GM12891 (cell line): ENCODE measurements at regions not wholly inside any gene's neighbourhood (a gene's known extent, or its start where the extent isn't known, plus 50 kb on each side); places are given as distances from the start of the nearest gene placed in this dataset.

Experiments
- PAX5 ChIP-seq: IDR thresholded peaks from 2 replicates; pipeline ENCODE4 v1.6.1; 2011; ENCODE audit warnings: low read length, moderate library complexity, mild to moderate bottlenecking; ENCODE audit not compliant: insufficient read depth, severe bottlenecking
- POLR2A ChIP-seq: IDR thresholded peaks from 2 replicates; pipeline ENCODE4 v1.6.1; 2011; ENCODE audit warnings: low read depth, low read length, control low read depth
- POLR2AphosphoS5 ChIP-seq: IDR thresholded peaks from 2 replicates; pipeline ENCODE4 v1.6.1; 2011; ENCODE audit warnings: low read depth, low read length, control low read depth
- POU2F2 ChIP-seq: IDR thresholded peaks from 2 replicates; pipeline ENCODE4 v1.6.1; 2011; ENCODE audit warnings: low read depth, mild to moderate bottlenecking, control low read depth, low read length, moderate library complexity
- TAF1 ChIP-seq: IDR thresholded peaks from 2 replicates; pipeline ENCODE4 v1.6.1; 2011; ENCODE audit warnings: low read depth, low read length, control low read depth

GRCh38 chr7:79749856-79750255, 296.4 kb upstream of the MAGI2 start:
- TF ChIP-seq TAF1 (no peak), POLR2AphosphoS5 (no peak), POLR2A (no peak), POU2F2 (no peak), PAX5 (no peak)
